ENCODE measurements at regions not wholly inside any gene's neighbourhood (a gene's known extent, or its start where the extent isn't known, plus 50 kb on each side); places are given as distances from the start of the nearest gene placed in this dataset.
A peak's percentile ranks its signal among the peaks of the same experiment; 100 is the strongest.
"Not testable (repeated sequence)": the region's sequence is repeated elsewhere in the genome, so short reads cannot be mapped to it uniquely, and the experiment has no call there.

DNA sequence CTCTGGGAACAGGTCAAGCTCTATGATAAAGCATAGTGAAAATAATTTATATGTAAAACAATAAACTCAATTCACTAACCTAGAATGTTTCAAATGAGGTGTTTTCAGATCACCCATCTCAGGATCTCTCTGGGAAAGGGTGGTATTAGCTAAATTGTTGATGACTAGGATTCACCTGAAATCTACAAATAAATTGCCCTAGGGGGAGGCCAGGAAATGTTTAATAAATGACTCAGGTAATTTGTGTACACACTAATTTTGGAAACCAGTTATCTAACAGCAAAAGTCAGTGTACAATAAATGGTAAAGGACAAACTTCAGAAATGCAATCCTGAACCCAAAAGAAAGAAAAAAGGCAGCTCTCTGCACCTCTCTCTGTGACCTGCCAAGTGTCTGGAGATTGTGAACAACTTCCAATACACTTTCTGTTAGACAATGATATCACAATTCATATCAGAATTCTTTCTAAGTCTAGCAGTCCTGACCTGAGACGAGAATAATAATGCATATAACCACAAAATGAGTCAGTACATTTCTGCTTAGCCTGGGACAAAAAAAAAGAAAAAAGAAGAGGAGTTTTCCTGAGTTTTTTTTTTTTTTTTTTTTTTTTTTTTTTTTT, 760.0 kb downstream of the EPHA4 start:
- DNase-seq, result no peak

DNA sequence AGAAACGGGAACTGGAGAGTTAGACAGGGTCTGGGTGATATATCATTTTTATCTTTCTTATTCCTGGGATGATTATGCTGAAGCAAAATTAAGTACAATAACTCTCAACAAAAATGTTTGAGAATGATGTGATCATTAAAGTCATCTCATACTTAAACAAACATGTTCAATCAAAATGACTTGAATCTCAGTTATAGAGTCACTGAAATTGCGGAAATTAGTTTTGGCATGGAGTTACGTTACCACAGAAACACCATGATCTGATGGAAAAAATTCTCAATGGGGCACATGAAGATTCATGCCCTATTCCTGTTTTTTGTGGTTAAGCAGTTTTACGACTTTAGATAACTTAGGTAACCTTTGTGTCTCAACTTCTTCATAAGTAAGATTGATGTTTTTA, 757.7 kb downstream of the EPHA4 start:
- no peak for DNase-seq

DNA sequence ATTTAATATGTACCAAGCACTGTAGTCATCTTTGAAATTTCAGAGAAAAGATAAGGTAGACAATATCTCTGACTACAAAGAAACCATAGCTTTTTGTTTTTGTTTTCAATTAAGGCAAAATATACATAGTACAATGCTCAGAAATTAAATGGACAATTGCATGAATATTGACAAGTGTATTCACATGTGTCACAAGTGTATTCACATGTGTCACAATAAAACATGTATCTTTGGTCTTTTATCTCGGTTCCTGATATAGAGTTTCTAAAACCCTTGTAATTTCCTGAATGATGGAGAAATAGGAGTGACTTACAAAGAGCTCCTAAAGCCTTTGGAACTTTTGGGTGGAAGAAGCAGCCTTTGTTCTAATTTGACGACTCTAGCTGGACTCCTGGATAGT, 756.4 kb downstream of the EPHA4 start:
- no peak for DNase-seq

DNA sequence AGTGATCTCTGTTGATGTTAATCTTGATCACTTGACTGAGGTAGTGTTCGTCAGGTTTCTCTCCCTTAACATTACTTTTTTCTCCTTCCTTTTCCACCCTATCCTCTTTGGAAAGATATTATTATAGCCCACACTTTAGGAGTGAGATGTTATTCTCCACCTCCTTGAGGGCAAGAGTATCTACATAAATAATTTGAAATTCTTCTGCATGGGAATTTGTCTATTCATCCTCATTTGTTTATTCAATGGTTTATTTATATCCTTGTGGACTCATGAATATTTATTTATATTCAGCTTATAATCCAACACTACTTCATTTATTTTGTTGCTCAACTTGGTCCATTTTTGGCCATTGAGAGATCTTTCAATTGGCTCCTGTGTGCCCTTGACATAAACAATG, 750.4 kb downstream of the EPHA4 start:
- DNase-seq, result no peak

DNA sequence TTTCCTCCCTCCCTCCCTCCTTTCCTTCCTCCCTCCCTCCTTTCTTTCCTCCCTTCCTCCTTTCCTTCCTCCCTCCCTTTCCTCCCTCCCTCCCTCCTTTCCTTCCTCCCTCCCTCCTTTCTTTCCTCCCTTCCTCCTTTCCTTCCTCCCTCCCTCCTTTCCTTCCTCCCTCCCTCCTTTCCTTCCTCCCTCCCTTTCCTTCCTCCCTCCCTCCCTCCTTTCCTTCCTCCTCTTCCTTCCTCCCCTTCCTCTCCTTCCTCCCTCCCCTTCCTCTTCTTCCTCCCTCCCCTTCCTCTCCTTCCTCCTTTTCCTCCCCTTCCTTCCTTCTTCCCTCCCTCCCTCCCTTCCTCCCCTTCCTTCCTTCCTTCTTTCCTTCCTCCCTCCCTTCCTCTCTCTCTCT, 748.5 kb downstream of the EPHA4 start:
- DNase-seq, result not testable (repeated sequence)

DNA sequence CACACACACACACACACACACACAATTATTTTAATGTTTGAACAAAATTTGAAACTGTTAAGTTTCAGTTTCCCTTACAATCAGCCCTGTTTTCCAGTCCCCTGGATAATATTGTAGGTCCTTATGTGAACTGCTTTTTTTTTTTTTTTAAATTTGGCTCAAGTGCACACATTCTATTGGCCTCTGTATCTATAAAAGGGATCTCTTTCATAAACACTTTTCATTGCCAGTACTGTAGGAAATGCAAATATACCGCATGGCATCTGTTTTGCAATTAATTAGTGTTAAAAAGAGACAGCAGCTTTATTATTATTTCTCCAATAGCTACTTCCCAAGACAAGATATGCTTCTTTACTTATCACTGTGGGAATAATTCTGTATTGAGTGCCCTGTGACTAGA, 738.7 kb downstream of the EPHA4 start:
- no peak for DNase-seq

DNA sequence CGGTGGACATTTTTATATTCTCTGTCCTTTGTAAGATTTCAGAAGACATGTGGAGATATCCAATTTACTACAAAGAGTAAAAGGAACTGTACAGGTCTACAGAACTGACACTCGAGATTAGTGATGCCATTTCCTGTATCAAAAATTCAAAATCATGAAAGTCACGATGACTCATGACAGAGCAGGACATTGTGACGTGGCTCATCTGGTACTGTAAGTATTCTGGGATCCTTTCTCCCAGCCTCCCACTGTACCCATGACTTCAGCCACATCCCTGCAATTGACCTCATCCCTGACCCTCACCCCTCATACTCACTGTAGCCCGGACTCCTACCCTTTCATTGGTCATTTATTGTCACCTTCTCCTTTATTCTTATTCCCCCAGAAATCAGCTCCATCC, 736.5 kb downstream of the EPHA4 start:
- no peak for DNase-seq

DNA sequence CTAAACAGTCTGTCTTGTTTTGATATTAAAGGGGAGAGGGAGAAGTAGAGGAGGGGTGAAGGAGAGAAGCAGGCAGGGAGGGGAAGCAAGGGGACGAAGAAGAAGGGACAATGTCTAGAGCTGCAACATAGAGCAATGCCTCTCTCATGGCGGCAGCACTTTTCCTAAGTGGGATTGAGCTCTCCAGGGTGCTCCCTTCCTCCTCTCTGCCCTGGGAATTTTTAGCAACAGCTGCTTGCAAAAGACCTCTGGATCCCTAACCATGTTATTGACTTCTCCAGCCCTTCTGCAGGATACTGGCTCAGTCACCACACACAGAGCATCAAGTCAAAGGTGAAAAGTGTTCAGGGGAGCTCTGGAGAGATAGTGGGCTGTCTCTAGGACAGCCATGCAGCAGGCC, 734.9 kb downstream of the EPHA4 start:
- no peak for DNase-seq

DNA sequence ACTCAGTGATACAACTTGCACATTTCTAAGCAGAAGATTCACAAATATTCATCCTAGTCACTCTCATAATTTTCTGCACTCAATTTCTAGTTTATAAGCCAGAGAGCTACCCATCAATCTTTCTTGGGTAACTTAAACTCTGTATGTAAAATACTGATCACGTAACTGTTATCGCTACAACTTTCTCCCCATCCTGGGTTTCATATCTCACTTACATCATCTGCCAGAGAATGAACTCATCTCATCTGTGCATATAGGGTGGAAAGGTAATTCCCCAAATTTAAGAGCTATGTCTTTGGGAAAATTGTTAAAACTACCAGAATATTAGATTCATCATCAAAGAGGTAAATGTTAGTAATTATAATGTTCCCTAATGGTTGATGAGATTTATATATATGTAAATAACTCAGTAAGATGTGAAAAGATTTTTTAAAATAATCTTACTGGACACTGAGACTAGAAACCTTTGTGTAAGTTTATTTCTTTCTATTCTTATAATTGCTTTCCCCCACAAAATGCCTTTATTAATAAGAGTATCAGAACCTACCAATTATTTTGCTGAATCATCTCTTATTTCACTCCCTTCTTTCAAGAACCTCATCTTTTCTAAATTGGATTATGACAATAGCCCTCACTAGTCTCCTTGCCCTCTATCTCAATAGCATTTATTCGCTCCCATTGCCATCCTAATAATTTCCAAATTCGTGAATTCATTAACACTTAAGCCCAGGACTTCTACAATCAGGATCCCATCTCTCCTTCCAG, 729.0 kb downstream of the EPHA4 start:
- DNase-seq, result no peak

DNA sequence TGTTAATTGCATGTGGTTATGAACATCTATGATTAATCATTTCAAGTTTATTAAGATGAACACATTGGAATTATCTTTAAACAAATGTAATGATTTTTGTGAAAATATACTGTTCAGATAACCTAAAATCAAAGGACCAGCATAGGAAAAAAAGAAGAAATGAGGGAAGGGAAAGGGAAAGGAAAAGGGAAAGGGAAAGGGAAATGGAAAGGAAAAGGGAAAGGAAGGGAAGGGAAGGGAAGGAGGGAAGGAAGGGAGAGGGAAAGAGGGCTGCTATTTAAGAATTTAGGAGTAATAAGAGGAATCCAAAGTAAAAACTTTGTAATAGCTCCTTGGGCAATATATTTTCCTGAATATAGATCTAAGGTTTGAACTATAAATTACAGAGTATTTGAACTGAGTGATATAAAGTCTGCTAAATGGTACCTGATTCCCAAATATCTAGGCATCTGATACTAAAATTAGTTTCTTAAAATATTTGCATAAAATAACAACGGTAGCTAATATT, 726.3 kb downstream of the EPHA4 start:
- no peak for DNase-seq

DNA sequence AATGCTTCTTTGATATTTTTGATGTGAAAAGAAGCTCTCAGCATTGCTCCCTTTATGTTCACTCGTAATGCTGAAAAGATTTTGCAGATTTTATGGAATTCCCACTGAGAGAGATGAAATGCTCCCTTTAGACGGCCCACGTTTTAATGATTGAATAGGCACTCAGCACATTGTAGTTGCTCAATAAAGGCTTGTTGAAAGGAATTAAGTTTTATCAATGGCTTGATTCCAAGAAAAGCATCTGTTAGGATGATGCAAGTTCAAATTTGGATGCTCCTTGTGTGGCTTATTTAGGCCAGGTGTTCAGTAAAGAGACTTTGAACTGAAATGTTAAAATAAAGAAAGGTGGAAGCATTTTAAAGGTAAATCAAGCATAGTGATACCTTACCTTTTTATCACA, 725.1 kb downstream of the EPHA4 start:
- DNase-seq, result no peak

DNA sequence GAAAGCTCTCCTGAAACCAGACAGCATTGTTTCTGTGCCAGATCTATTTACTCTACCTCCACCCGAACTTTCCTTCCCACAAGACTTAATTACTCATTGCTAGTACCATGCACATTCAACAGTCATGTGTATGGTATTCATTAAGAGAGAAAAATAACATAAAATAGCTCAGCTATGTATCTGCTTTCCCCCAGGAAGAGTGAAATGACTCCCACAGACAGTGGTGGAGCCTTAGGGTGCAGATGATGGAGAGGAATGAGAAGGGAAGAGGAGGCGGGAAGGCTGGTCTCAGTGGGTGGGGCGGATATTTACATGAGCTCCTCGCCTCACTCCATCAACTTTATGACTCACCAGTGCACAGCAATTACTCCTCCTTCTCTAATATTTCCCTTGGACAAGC, 724.5 kb downstream of the EPHA4 start:
- DNase-seq, result peak in 6 of 58 donors; percentile 1 to 65 (median 9)

DNA sequence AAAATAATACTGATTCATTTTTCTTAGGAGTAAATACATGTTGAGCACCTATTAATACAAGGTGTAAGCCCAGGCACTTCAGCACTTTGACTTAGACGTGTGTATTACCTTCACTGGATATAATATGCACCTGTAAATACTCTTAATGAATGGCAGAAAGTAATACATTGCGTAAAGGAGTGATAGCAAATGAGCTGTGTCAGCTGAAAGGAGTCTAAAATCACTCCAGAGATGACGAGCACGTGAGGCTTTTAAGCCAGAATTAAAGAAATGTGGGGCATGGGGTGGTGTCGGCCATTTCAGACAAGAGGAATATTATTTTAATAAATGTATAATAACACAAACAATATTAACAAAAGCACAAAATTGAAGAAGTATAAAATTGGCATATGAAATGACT, 722.7 kb downstream of the EPHA4 start:
- DNase-seq, result no peak

DNA sequence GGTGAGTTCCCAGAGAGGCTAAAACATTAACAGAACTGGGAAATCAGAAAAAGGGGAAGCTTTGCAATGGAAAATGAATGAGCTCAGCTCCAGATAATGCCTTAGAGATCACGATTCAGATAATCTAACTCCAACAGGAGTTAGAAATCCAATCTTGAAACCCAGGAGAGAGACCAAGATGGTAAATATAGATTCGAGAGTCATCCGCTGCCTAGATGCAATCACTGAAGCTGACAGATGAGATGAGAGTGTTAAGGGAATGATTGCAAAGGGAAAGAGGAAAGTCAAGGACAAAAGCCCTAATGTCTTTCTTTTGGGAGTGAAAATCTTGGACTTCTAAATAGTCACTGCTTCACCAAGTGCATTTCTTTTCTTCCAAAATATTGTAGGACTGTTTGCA, 722.0 kb downstream of the EPHA4 start:
- DNase-seq, result no peak

DNA sequence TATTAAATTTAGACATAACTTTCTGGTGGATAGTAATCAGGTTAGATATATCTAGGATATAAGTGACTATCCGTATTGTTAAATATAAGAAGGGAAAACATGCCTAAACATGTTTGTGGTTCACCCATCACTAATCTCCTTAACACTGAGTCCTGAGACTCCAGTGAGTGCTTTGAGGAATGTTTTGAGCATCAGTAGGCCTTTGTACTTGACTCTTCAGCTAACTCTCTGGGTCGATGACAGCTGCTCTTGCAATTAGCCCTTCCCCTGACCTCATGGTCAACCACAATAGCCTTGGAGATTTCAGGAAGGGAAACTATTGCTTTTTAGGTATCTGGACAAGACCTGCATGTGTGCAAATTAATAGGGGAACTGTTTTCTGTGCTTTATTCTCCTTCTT, 716.8 kb downstream of the EPHA4 start:
- DNase-seq, result no peak

DNA sequence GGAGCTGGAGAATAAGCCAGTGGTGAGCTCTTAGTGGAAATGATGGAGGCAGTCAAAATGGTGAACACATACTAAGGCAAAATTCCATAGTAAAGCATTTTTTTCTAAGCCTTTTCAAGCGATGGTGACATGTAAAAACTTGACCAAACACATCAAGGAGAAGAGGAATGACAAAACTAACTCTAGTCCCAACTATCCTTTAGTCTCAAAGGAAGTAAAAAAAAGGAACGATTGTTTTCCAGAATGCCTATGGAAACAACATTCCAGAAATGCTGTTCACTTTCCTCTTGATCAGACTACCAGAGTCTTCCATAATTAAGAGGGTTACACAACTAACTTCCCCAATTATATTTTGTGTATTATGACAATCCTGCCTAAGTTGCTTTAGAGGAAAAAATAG, 715.6 kb downstream of the EPHA4 start:
- no peak for DNase-seq

DNA sequence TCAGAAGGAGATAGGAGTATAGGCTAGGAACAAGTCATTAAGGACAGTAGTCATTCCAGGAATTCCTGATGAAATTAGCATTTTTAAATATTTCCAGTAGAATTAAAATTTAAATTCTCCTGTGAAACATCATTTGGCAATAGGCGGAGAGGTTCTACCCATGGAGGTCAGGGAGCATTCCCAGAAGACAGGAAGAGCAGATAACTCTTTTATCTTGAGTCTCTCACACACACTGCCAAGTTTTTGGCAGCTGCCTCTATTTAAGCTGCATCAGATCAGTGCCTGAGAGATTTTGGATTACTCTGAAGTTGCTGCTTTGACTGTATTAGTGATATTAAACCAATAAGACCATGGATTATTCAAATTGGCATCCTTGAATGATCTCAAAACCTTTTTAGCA, 714.7 kb downstream of the EPHA4 start:
- DNase-seq, result no peak

DNA sequence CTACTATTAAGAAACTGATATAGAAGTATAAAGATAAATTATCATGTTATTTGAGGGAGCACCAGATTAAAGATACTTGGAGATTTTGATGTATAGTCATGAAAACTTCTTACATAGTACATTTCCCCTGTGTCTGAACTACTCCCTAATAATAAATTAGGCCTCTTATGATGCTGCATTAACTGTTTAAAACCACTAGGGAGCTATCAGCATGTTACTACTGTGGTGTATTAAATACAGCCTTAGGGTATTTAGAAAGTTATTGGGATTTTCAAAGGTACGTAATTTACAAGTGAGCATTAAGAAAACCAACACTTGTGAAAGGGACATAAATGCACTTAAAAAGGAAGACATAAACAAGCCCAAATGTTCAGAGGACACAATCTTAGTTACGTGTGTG, 714.0 kb downstream of the EPHA4 start:
- no peak for DNase-seq

DNA sequence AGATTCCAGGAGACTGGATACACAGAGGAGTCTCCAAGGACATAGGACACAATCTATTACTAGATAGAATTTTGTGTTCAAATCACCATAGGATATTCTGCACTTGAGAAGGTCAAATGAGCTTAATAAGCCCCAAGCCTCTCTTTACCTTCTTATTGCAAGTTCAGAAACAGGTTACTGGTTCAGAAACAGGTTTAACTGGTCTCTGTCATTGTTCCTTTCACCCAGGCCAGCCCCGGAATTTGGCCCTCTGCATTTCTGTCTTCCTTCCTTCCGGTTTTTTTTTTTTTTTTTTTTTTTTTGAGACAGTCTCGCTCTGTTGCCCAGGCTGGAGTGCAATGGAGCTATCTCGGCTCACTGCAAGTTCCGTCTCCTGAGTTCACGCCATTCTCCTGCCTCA, 700.2 kb downstream of the EPHA4 start:
- no peak for DNase-seq

DNA sequence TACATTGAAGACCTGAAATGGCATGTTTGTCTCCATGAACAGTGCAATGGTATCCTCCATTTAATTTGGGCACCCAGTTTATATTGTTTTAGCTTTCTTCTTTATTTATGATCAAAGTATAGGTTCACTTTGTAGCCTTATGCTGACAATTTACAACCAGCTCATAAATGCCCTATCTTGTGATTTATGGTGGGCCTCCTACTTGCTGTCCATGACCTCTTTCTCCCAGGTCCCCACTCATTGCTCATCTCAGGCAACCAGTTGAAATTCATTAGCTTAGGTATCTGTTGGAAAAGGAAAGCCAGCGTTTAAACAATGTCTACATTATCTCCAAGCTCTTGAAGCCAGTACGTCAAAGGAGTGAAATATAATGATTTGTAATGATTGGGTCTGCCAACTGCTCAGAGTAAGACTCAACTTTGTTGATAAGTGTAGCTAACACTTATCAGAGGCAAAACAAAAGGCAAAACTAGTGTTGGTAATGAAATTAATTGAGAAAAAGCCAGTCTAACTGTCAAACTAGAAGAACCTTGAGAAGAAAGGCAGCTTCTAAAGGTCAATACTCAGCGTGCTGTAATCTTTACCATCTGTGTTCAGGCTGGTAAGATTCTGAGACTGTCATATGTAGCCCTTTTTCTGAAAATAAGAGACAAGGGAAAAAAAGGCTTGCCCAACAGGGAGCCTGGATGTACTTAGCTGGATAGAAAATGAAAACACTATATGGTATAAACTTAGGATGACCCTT, 695.9 kb downstream of the EPHA4 start:
- DNase-seq, result no peak

DNA sequence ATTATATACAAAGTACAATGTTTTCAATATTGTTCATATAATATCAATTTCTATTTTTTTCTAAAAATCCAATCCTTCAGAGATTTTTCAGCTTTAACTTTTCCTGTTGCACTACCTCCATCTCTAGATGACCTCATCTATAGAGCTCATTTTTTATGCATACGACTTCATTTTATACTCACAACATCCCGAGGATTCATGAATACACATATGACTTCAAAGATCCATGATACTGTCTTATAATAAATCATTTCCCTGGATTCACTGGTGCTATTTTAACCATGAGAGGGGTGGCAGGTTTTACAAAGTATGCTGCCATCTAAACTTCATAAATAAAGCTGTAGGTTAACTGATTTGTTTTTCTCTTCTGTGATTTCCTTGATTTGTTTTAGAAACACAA, 694.6 kb downstream of the EPHA4 start:
- DNase-seq, result no peak

DNA sequence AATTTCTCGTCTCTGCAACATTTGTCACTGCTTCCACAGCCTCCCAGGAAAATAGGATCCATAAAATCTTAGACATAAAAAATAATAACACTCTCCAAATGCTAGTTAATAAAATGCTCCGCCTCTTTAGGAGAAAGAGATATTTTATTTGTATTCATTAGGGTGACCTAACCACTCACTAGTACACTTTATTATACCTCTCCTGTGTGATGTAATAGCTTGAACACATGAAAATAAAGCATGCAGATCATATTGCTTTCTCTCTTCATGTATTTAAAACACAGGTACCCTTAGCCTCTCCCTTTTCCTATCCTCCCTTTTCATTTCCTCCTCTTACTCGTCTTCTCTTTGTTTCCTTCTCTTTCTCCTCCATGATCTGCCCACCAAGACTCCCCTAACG, 694.2 kb downstream of the EPHA4 start:
- DNase-seq, result no peak
